Transverse colon (tissue), 4 donors: ENCODE measurements at regions not wholly inside any gene's neighbourhood (a gene's known extent, or its start where the extent isn't known, plus 50 kb on each side); places are given as distances from the start of the nearest gene placed in this dataset.
"Not testable (repeated sequence)": the region's sequence is repeated elsewhere in the genome, so short reads cannot be mapped to it uniquely, and the experiment has no call there.

Experiments used
- DNase-seq: peaks from one replicate; pipeline ENCODE4 v3.0.0-alpha.2; 2019
- H3K27ac ChIP-seq, 4 donors: fragments of 200-600 bp; sonication (generic); 2 replicates each; pipeline ENCODE4 v1.5.1; 2016 to 2018; ENCODE audit warnings: inconsistent platforms in 4 of 4
- H3K27me3 ChIP-seq: fragments of 200-600 bp; sonication (generic); 2 replicates; pipeline ENCODE4 v1.5.1; 2017; ENCODE audit warnings: inconsistent platforms
- H3K36me3 ChIP-seq, 4 donors: fragments of 200-600 bp; sonication (generic); 2 replicates each; pipeline ENCODE4 v1.5.1; 2017 to 2019; ENCODE audit warnings: inconsistent platforms in 4 of 4
- H3K4me1 ChIP-seq, 4 donors: fragments of 200-600 bp; sonication (generic); 2 replicates each; pipeline ENCODE4 v1.5.1; 2017 to 2020; ENCODE audit warnings: inconsistent platforms in 4 of 4
- H3K4me3 ChIP-seq, 4 donors: fragments of 200-600 bp; sonication (generic); 1 replicate in 1 of 4; 2 replicates in 3 of 4; pipeline versions ENCODE4 v1.5.1 to v1.6.1; 2017 to 2019; ENCODE audit warnings: inconsistent platforms in 4 of 4
- H3K9me3 ChIP-seq, 2 donors: fragments of 200-600 bp; sonication (generic); 2 replicates each; pipeline ENCODE4 v1.5.1; 2017 to 2019; ENCODE audit warnings: inconsistent platforms in 2 of 2
- EP300 ChIP-seq: sonication (generic); formaldehyde crosslinking; IDR thresholded peaks from one replicate; pipeline ENCODE4 v1.6.1; 2017; ENCODE audit warnings: antibody characterized with exemption, low read depth
- POLR2A ChIP-seq: fragments of 450-650 bp; IDR thresholded peaks from one replicate; pipeline ENCODE4 v1.6.1; 2016; ENCODE audit warnings: antibody characterized with exemption, mild to moderate bottlenecking, moderate library complexity
- POLR2AphosphoS5 ChIP-seq, 3 donors: sonication (generic); formaldehyde crosslinking; IDR thresholded peaks; one replicate each; pipeline ENCODE4 v1.6.1; 2016; ENCODE audit warnings: antibody characterized with exemption in 3 of 3
- WGBS, 2 donors: methylation state at CpG; one replicate each; pipeline ENCODE4 v1.1.5; 2018; ENCODE audit warnings: low coverage in 1 of 2; 5-methylcytosine and 5-hydroxymethylcytosine counted together
- in situ Hi-C, 4 donors: fragments of 200-750 bp; cut with MboI; loops; one replicate each; pipeline versions ENCODE4 v1.15.0 to v1.15.1; 2017; ENCODE audit warnings: low sequenced_read_pairs in 3 of 4, low pct_ligation_motif_present in 1 of 4, low pct_unique_long_range_greater_than_20kb in 1 of 4
- intact Hi-C: fragments of 100-400 bp; cut with DNase I; formaldehyde crosslinking; loops from one replicate; pipeline ENCODE4 v1.15.1; 2023; ENCODE audit warnings: low total_unique reads
- TF ChIP-seq, protein P1 (sequence below), 5 experiments: fragments of 200-600 bp in 3 of 5; fragments of 450-650 bp in 2 of 5; sonication (generic) in 3 of 5; IDR thresholded peaks; 1 replicate in 2 of 5; 2 replicates in 3 of 5; pipeline ENCODE4 v1.5.1; 2016 to 2017; ENCODE audit warnings: antibody characterized with exemption in 5 of 5, inconsistent platforms in 3 of 5, mild to moderate bottlenecking in 2 of 5, moderate library complexity in 1 of 5

- Histone ChIP-seq H3K27ac (no peak overlapping the region), H3K4me3 (no peak overlapping the region), H3K4me1 (no peaks in the 10 kb centered on the region), H3K27me3 (no peaks in the 10 kb centered on the region), H3K9me3 (no peaks in the 10 kb centered on the region), H3K36me3 (no peaks in the 10 kb centered on the region)
- TF ChIP-seq, protein P1, sequence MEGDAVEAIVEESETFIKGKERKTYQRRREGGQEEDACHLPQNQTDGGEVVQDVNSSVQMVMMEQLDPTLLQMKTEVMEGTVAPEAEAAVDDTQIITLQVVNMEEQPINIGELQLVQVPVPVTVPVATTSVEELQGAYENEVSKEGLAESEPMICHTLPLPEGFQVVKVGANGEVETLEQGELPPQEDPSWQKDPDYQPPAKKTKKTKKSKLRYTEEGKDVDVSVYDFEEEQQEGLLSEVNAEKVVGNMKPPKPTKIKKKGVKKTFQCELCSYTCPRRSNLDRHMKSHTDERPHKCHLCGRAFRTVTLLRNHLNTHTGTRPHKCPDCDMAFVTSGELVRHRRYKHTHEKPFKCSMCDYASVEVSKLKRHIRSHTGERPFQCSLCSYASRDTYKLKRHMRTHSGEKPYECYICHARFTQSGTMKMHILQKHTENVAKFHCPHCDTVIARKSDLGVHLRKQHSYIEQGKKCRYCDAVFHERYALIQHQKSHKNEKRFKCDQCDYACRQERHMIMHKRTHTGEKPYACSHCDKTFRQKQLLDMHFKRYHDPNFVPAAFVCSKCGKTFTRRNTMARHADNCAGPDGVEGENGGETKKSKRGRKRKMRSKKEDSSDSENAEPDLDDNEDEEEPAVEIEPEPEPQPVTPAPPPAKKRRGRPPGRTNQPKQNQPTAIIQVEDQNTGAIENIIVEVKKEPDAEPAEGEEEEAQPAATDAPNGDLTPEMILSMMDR (IDR thresholded peaks at IDR 0.05), result no peak
- TF ChIP-seq POLR2AphosphoS5 (IDR thresholded peaks at IDR 0.05), result no peak
- TF ChIP-seq EP300, result no peak
- TF ChIP-seq POLR2A, result no peak
- intact Hi-C loops, result no loop called here
- WGBS, 2 donors, result 60 to 78% methylated on average over 1 to 2 of the region's 2 CpGs
- in situ Hi-C loops, result no loop called here
- no peak for DNase-seq
Observed at GRCh38 chr11:37841016-37841415, 1243.0 kb upstream of the RAG2 start.

- H3K27ac ChIP-seq, H3K4me3 ChIP-seq, in situ Hi-C loops, H3K27me3 ChIP-seq, DNase-seq, H3K36me3 ChIP-seq, H3K4me1 ChIP-seq, H3K9me3 ChIP-seq, intact Hi-C loops: not testable (repeated sequence)
- 84 to 85% methylated on average over 1 to 2 of the region's 2 CpGs for WGBS, 2 donors
Observed at GRCh38 chr11:37840345-37840744, 1242.3 kb upstream of the RAG2 start.

GRCh38 chr11:37830529-37830928 is 1232.5 kb upstream of the RAG2 start:
- 77 to 82% methylated on average over 4 of the region's 4 CpGs for WGBS, 2 donors
- Histone ChIP-seq H3K27ac (no peak overlapping the region), H3K4me3 (no peak overlapping the region), H3K9me3 (no peaks in the 10 kb centered on the region), H3K27me3 (no peaks in the 10 kb centered on the region), H3K36me3 (no peaks in the 10 kb centered on the region), H3K4me1 (no peaks in the 10 kb centered on the region)
- no peak for DNase-seq
- no peak for TF ChIP-seq POLR2A
- TF ChIP-seq EP300, result no peak
- TF ChIP-seq, protein P1 (IDR thresholded peaks at IDR 0.05), result no peak
- TF ChIP-seq POLR2AphosphoS5 (IDR thresholded peaks at IDR 0.05), result no peak
- in situ Hi-C loops, result no loop called here
- intact Hi-C loops, result no loop called here

DNA sequence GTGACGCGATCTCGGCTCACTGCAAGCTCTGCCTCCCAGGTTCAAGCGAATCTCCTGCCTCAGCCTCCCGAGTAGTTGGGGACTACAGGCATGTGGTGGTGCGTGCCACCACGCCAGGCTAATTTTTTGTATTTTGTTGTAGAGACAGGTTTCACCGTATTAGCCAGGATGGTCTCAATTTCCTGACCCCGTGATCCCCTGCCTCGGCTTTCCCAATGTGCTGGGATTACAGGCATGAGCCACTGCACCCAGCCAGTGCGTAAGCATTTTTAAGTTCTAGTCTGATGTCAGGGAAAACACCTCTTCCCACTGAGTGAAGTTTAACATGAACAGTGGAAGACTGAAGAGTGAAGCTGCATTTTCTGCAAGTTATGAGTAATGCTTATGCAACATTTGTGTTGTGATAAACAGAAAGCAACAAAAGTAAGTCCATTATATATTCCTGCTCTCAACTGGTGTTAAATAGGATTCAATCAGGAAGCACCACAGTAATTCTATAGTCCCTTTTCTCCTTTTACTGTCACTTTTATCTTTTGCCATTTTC is 1219.8 kb upstream of the RAG2 start:
- Histone ChIP-seq H3K4me3 (no peak overlapping the region), H3K27ac (no peak overlapping the region), H3K4me1 (no peaks in the 10 kb centered on the region), H3K27me3 (no peaks in the 10 kb centered on the region), H3K9me3 (no peaks in the 10 kb centered on the region), H3K36me3 (no peaks in the 10 kb centered on the region)
- TF ChIP-seq EP300 (no peak), POLR2AphosphoS5 (IDR thresholded peaks at IDR 0.05) (no peak), POLR2A (no peak)
- TF ChIP-seq, protein P1 (IDR thresholded peaks at IDR 0.05), result no peak
- in situ Hi-C loops, result no loop called here
- no peak for DNase-seq
- intact Hi-C loops, result no loop called here
- 88 to 95% methylated on average over 8 to 11 of the region's 11 CpGs for WGBS, 2 donors

DNA sequence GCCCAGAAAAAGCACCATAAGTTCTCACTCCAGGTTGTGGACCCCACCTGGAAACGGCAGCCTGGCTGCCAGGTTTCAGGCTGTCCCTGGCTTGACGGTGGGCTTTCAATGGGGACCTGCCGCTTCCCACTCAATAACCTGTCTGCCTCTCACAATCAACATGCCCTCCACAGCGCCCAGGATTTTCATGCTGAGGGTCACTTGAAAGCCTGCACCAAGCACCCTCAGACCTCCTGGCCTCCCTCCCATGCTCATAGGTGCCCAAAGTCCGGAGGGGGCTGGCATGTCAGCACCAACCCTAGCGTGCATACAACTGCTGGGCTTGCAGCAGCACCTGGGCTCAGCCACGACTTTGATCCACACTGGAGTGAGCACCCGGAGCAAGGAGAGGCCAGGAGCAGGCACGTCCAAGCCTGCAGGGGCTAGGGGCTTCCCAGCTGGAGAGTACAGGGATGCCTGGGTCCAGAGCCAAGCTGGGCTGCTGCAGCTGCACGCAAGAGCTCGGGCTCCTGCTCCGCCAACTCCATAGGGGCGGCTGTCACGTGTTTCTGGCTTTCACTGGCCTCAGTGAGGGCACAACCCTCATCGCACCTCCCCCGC is 1214.3 kb upstream of the RAG2 start:
- 77% methylated on average over 16 of the region's 16 CpGs; no CpG with 5 or more reads in 1 of the 2 donors for WGBS, 2 donors
- no peak overlapping the region for H3K27ac ChIP-seq
- H3K4me3 ChIP-seq, result no peak overlapping the region
- in situ Hi-C loops, result no loop called here
- no peaks in the 10 kb centered on the region for H3K4me1 ChIP-seq
- no peaks in the 10 kb centered on the region for H3K36me3 ChIP-seq
- DNase-seq, result no peak
- intact Hi-C loops, result no loop called here
- TF ChIP-seq POLR2AphosphoS5 (IDR thresholded peaks at IDR 0.05), result no peak
- no peak for TF ChIP-seq POLR2A
- TF ChIP-seq, protein P1 (IDR thresholded peaks at IDR 0.05), result no peak
- H3K9me3 ChIP-seq, result no peaks in the 10 kb centered on the region
- no peaks in the 10 kb centered on the region for H3K27me3 ChIP-seq
